Liver (tissue), 8 donors: ENCODE measurements at regions not wholly inside any gene's neighbourhood (a gene's known extent, or its start where the extent isn't known, plus 50 kb on each side); places are given as distances from the start of the nearest gene placed in this dataset.

Source experiments
- DNase-seq: peaks from one replicate; pipeline ENCODE4 v3.0.0-alpha.2; 2017; ENCODE audit warnings: low spot score
- H3K27ac ChIP-seq, 2 donors: one replicate each; pipeline ENCODE4 v1.7.0; 2013; ENCODE audit warnings: inconsistent platforms in 2 of 2, low read length in 2 of 2, control low read depth in 1 of 2, low read depth in 1 of 2, mild to moderate bottlenecking in 1 of 2
- H3K27me3 ChIP-seq, 4 donors: one replicate each; pipeline versions ENCODE4 v1.6.1 to v1.7.0; 2013; ENCODE audit warnings: low read length in 3 of 4, inconsistent platforms in 1 of 4, mild to moderate bottlenecking in 1 of 4, moderate library complexity in 1 of 4; ENCODE audit not compliant: control insufficient read depth in 4 of 4, insufficient read depth in 4 of 4
- H3K36me3 ChIP-seq, 4 donors: one replicate each; pipeline versions ENCODE4 v1.6.1 to v1.7.0; 2013; ENCODE audit warnings: low read length in 3 of 4, mild to moderate bottlenecking in 3 of 4, low read depth in 1 of 4, moderate library complexity in 1 of 4; ENCODE audit not compliant: control insufficient read depth in 4 of 4, insufficient read depth in 3 of 4
- H3K4me1 ChIP-seq, 4 donors: one replicate each; pipeline versions ENCODE4 v1.6.1 to v1.7.0; 2013; ENCODE audit warnings: low read length in 3 of 4, mild to moderate bottlenecking in 3 of 4, moderate library complexity in 1 of 4; ENCODE audit not compliant: control insufficient read depth in 4 of 4, insufficient read depth in 4 of 4
- H3K4me3 ChIP-seq, 3 donors: one replicate each; pipeline versions ENCODE4 v1.6.1 to v1.7.0; 2013; ENCODE audit warnings: low read length in 3 of 3, control low read depth in 1 of 3, low read depth in 1 of 3, mild to moderate bottlenecking in 1 of 3
- H3K9ac ChIP-seq, 2 donors: one replicate each; pipeline ENCODE4 v1.7.0; 2013; ENCODE audit warnings: low read length in 2 of 2, mild to moderate bottlenecking in 2 of 2, moderate library complexity in 2 of 2, control low read depth in 1 of 2, low read depth in 1 of 2
- H3K9me3 ChIP-seq, 4 donors: one replicate each; pipeline versions ENCODE4 v1.6.1 to v1.7.0; 2013; ENCODE audit warnings: low read length in 3 of 4; ENCODE audit not compliant: control insufficient read depth in 4 of 4
- ATF3 ChIP-seq: IDR thresholded peaks from 2 replicates; pipeline ENCODE4 v1.6.1; 2016; ENCODE audit warnings: antibody characterized with exemption
- CTCF ChIP-seq: fragments of 150-350 bp; IDR thresholded peaks from 2 replicates; pipeline ENCODE4 v1.5.1; 2017; ENCODE audit warnings: improper control_type of control experiment, low read depth, low read length; ENCODE audit not compliant: missing input control
- EGR1 ChIP-seq, 2 donors: IDR thresholded peaks; 2 replicates each; pipeline ENCODE4 v1.6.1; 2016 to 2018; ENCODE audit warnings: antibody characterized with exemption in 2 of 2, low read depth in 2 of 2
- FOXA1 ChIP-seq: IDR thresholded peaks from 2 replicates; pipeline ENCODE4 v1.6.1; 2016; ENCODE audit warnings: antibody characterized with exemption
- FOXA2 ChIP-seq: IDR thresholded peaks from 2 replicates; pipeline ENCODE4 v1.6.1; 2016; ENCODE audit warnings: antibody characterized with exemption
- GABPA ChIP-seq, 2 donors: IDR thresholded peaks in 1 of 2; conservative IDR thresholded peaks in 1 of 2; 2 replicates each; pipeline ENCODE4 v1.6.1; 2016; ENCODE audit warnings: antibody characterized with exemption in 2 of 2, mild to moderate bottlenecking in 1 of 2, moderate library complexity in 1 of 2
- HNF4A ChIP-seq, 2 donors: conservative IDR thresholded peaks; 2 replicates each; pipeline ENCODE4 v1.6.1; 2016; ENCODE audit warnings: antibody characterized with exemption in 2 of 2, mild to moderate bottlenecking in 2 of 2
- HNF4G ChIP-seq: IDR thresholded peaks from 2 replicates; pipeline ENCODE4 v1.6.1; 2016; ENCODE audit warnings: antibody characterized with exemption
- JUND ChIP-seq, 2 donors: IDR thresholded peaks; 2 replicates each; pipeline ENCODE4 v1.6.1; 2016; ENCODE audit warnings: antibody characterized with exemption in 2 of 2
- MAX ChIP-seq: IDR thresholded peaks from 2 replicates; pipeline ENCODE4 v1.6.1; 2016; ENCODE audit warnings: antibody characterized with exemption
- NR2F2 ChIP-seq: IDR thresholded peaks from 2 replicates; pipeline ENCODE4 v1.6.1; 2016; ENCODE audit warnings: antibody characterized with exemption
- RAD21 ChIP-seq, 2 donors: IDR thresholded peaks; 2 replicates each; pipeline ENCODE4 v1.6.1; 2016; ENCODE audit warnings: antibody characterized with exemption in 2 of 2, mild to moderate bottlenecking in 2 of 2
- REST ChIP-seq: IDR thresholded peaks from 2 replicates; pipeline ENCODE4 v1.6.1; 2016; ENCODE audit warnings: antibody characterized with exemption, mild to moderate bottlenecking
- SP1 ChIP-seq: IDR thresholded peaks from 2 replicates; pipeline ENCODE4 v1.6.1; 2018; ENCODE audit warnings: antibody characterized with exemption, mild to moderate bottlenecking
- TAF1 ChIP-seq: conservative IDR thresholded peaks from 2 replicates; pipeline ENCODE4 v1.6.1; 2016; ENCODE audit warnings: antibody characterized with exemption, mild to moderate bottlenecking
- YY1 ChIP-seq: IDR thresholded peaks from 2 replicates; pipeline ENCODE4 v1.6.1; 2016; ENCODE audit warnings: antibody characterized with exemption, mild to moderate bottlenecking
- ZBTB33 ChIP-seq: IDR thresholded peaks from 2 replicates; pipeline ENCODE4 v1.6.1; 2016; ENCODE audit warnings: antibody characterized with exemption
- WGBS: extraction: QIAGEN DNeasy Blood & Tissue Kit; methylation state at CpG from one replicate; pipeline ENCODE4 v1.1.7; 2013; 5-methylcytosine and 5-hydroxymethylcytosine counted together
- donor health status: healthy.
- donor health status: healthy.
- donor health status: healthy.
- donor health status: healthy.
- donor health status: healthy.

GRCh38 chr11:109902764-109903433 is 190.3 kb upstream of the ZC3H12C start:
- no peak for TF ChIP-seq ATF3
- TF ChIP-seq EGR1 (IDR thresholded peaks at IDR 0.05; ENCODE audit: low read depth in 2 of 2): no peak
- TF ChIP-seq FOXA1: no peak
- TF ChIP-seq HNF4A (conservative IDR thresholded peaks at IDR 0.05): no peak
- no peak for TF ChIP-seq JUND (IDR thresholded peaks at IDR 0.05)
- TF ChIP-seq SP1: no peak
- no peak for TF ChIP-seq RAD21 (IDR thresholded peaks at IDR 0.05)
- no peak for TF ChIP-seq MAX
- no peak for TF ChIP-seq NR2F2
- no peak for TF ChIP-seq FOXA2
- TF ChIP-seq CTCF: no peak
- TF ChIP-seq GABPA (IDR thresholded peaks at IDR 0.05 in 1 of 2, conservative IDR thresholded peaks at IDR 0.05 in 1 of 2): no peak
- no peak for TF ChIP-seq YY1
- no peak for TF ChIP-seq TAF1
- no peak for TF ChIP-seq REST
- no peak for DNase-seq
- H3K27ac ChIP-seq: no peak overlapping the region
- no peaks in the 10 kb centered on the region for H3K36me3 ChIP-seq
- no peaks in the 10 kb centered on the region for H3K4me1 ChIP-seq
- H3K4me3 ChIP-seq: no peak overlapping the region
- 77% methylated on average over 5 of the region's 5 CpGs for WGBS
- H3K9ac ChIP-seq: no peak overlapping the region
- H3K27me3 ChIP-seq: no peaks in the 10 kb centered on the region
- peaks cover 0 to 2% (median 0%) of the 10 kb centered on the region in 4 donors for H3K9me3 ChIP-seq

- 53% methylated on average over 2 of the region's 2 CpGs for WGBS
- Histone ChIP-seq H3K27me3 (no peaks in the 10 kb centered on the region), H3K4me3 (no peak overlapping the region), H3K9ac (no peak overlapping the region), H3K36me3 (no peaks in the 10 kb centered on the region), H3K4me1 (no peaks in the 10 kb centered on the region), H3K9me3 (peaks cover 0 to 2% (median 0%) of the 10 kb centered on the region in 4 donors), H3K27ac (no peak overlapping the region)
- DNase-seq: no peak
- TF ChIP-seq HNF4A (conservative IDR thresholded peaks at IDR 0.05) (no peak), NR2F2 (no peak), JUND (IDR thresholded peaks at IDR 0.05) (no peak), GABPA (IDR thresholded peaks at IDR 0.05 in 1 of 2, conservative IDR thresholded peaks at IDR 0.05 in 1 of 2) (no peak), REST (no peak), ZBTB33 (no peak), FOXA2 (no peak), HNF4G (no peak), EGR1 (IDR thresholded peaks at IDR 0.05; ENCODE audit: low read depth in 2 of 2) (no peak), SP1 (no peak), TAF1 (no peak), ATF3 (no peak)
Measured at GRCh38 chr11:109911488-109911887, 181.7 kb upstream of the ZC3H12C start.
